ENCODE measurements at regions not wholly inside any gene's neighbourhood (a gene's known extent, or its start where the extent isn't known, plus 50 kb on each side); places are given as distances from the start of the nearest gene placed in this dataset.
"Not testable (repeated sequence)": the region's sequence is repeated elsewhere in the genome, so short reads cannot be mapped to it uniquely, and the experiment has no call there.

DNA sequence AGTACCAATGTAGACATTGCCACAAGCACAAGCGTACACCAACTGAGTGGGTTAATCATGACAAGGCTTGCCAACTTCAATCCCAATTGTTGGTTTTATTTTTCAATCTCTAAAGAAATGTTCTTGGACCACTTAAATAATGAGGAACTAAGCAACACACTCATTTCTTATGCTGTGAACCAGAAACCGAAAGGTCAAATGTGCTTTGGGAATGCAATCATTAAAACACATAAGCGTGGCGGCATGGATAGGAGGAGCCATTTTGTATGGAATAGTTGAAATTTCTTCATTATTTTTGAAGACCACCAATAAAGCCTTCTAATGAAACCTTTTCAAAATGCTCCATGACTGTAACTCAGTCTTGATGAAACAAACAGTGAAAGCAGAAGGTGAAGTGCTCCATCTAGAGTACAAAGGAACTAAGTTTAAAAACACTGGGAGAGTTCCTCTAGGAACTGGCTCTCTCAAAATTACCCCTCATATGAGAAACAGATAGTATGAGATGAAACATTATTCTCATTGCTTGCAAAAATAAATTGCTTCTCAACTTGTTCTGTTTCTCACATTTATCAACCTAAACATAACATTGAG, 113.2 kb upstream of the CHST9 start:
- no peak overlapping the region for H3K4me3 ChIP-seq (ENCODE audit: low read depth, low read length)
- DNase-seq (ENCODE audit: low read depth) = no peak
- TF ChIP-seq, protein P1, sequence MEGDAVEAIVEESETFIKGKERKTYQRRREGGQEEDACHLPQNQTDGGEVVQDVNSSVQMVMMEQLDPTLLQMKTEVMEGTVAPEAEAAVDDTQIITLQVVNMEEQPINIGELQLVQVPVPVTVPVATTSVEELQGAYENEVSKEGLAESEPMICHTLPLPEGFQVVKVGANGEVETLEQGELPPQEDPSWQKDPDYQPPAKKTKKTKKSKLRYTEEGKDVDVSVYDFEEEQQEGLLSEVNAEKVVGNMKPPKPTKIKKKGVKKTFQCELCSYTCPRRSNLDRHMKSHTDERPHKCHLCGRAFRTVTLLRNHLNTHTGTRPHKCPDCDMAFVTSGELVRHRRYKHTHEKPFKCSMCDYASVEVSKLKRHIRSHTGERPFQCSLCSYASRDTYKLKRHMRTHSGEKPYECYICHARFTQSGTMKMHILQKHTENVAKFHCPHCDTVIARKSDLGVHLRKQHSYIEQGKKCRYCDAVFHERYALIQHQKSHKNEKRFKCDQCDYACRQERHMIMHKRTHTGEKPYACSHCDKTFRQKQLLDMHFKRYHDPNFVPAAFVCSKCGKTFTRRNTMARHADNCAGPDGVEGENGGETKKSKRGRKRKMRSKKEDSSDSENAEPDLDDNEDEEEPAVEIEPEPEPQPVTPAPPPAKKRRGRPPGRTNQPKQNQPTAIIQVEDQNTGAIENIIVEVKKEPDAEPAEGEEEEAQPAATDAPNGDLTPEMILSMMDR (conservative IDR thresholded peaks at IDR 0.05; ENCODE audit: low read depth, low read length) = peak; percentile 61

DNA sequence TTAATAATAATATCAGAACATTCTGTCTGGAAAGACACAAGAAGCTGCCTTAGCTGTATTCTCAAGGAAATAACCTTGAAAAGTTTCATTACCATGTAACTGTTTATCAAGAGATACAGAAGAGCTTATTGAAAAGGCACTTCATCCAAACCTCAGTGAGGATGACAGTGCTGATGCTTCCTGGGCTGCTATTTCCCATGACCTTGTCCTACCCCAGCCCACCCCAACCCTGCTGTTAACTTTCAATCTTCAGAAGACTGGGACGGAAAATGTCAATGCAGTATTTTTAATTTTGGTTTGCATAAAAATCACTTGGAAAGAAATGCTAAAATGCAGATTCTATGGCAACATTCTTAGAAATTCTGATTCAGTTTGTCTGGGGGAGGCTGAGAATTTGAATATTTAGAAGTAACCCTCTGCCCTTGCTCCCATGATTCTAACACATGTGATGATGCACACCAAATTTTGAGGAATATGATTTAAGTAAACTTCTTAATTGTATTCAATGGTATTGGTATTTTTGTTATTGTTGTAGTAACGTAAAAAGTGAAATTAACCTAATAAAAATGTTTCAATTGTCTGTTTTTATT, 101.0 kb upstream of the CHST9 start:
- not testable (repeated sequence) for DNase-seq (ENCODE audit: low read depth); H3K4me3 ChIP-seq (ENCODE audit: low read depth, low read length)

DNA sequence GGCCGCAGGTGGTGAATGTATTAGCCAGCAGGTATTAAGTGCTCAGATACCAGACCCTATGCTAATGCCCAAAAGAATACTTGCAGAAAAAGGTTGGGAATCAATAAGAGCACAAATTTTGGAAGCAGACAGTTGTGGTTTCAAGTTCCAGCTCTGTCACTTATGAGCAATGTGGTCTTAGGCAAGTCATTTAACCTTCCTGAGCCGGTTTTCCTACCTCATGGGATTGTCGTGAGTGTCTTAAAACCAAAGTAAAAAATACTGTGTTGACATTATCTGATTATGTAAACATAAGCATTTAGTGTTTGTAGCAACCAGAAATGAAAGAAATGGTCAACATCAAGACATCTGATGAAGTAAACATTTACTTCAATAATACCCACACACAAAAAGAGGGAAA, 93.0 kb upstream of the CHST9 start:
- DNase-seq (ENCODE audit: low read depth) = no peak

DNA sequence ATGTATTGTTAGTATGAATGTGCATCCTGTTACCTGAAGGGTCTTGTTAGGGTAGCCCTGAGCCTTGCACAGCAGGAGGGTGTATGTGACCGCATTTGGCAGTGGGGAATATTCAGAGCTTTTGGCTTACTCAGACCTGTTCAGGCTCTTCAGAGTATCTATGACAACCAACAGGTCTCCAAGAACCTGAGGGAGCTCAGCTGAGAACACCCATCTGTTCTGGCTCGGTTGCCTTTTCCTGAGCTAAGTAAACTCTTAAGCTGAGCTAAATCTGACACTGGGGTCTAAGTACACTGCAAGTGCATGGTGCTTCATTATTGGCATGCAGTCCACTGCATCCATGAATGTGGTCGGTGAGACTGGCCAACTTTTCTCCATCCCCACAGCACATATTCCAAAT, 92.4 kb upstream of the CHST9 start:
- H3K4me3 ChIP-seq (ENCODE audit: low read depth, low read length) = no peak overlapping the region
- no peak for DNase-seq (ENCODE audit: low read depth)
- TF ChIP-seq, protein P1 (conservative IDR thresholded peaks at IDR 0.05; ENCODE audit: low read depth, low read length) = no peak

More for the DNA sequence above, 93.0 kb upstream of the CHST9 start:
- TF ChIP-seq, protein P1 (conservative IDR thresholded peaks at IDR 0.05; ENCODE audit: low read depth, low read length) = no peak
- no peak overlapping the region for H3K4me3 ChIP-seq (ENCODE audit: low read depth, low read length)

DNA sequence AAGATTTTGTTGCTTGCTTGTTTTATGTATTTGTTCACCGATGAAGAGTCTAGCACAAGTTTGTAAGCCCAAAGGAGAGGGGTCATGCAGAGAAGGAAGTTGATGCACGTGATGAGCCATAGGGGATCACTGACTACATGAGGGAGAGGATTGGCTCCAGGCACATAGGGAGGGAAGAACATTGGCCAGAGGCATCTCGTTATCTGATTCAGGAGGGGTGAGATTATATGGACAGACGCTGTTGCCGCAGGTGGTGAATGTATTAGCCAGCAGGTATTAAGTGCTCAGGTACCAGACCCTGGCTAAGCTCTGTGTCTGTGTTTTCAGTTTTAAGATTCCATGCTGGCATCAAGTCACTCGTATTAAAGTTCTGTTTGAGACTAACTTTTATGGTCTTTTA, 91.8 kb upstream of the CHST9 start:
- TF ChIP-seq, protein P1 (conservative IDR thresholded peaks at IDR 0.05; ENCODE audit: low read depth, low read length) = no peak
- no peak for DNase-seq (ENCODE audit: low read depth)
- no peak overlapping the region for H3K4me3 ChIP-seq (ENCODE audit: low read depth, low read length)

DNA sequence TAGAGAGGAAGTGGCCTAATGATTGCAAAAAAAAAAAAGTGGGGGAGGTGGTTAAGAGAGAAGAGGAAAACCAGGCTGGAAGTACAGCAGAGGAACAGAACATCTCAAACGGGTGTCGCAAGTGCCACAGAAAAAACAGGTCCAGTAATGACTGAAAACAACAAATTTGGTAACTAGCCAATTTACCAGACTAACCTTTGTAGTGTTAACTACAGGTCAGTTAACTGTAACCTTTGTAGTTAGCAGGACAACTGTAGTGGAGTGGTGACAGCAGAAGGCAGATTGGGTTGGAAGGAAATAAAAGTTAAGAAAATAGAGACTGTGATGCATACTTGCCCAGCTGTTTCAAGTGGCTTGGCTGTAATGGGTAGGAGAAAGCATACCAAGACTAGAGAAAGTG, 91.4 kb upstream of the CHST9 start:
- no peak for DNase-seq (ENCODE audit: low read depth)
- TF ChIP-seq, protein P1 (conservative IDR thresholded peaks at IDR 0.05; ENCODE audit: low read depth, low read length) = no peak
- H3K4me3 ChIP-seq (ENCODE audit: low read depth, low read length) = no peak overlapping the region

DNA sequence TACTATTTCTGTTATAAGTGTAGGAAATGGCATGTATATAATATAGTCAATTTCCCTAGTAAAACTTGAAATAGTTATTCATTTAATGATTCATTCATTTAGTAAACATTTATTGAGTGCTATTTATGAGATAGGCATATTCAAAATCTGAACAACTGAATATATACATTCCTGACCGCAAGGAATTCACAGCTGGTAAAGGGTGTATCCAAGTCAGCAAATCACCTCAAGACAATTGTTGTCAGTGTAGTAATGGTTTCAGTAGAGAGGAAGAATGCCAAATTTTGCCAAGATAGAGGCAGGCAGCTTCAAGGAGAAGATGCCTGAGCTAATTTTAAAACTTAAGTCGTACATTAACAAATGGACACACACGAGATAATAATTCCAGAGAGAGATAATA, 89.8 kb upstream of the CHST9 start:
- H3K4me3 ChIP-seq (ENCODE audit: low read depth, low read length) = no peak overlapping the region
- no peak for DNase-seq (ENCODE audit: low read depth)
- TF ChIP-seq, protein P1 (conservative IDR thresholded peaks at IDR 0.05; ENCODE audit: low read depth, low read length) = no peak

Measured in epithelial cell of proximal tubule (primary cell).